Gastroesophageal sphincter (tissue), 4 donors: ENCODE measurements at regions not wholly inside any gene's neighbourhood (a gene's known extent, or its start where the extent isn't known, plus 50 kb on each side); places are given as distances from the start of the nearest gene placed in this dataset.

Experiments
- ATAC-seq: fragments of 150-250 bp; one replicate; pipeline ENCODE4 v1.9.1; 2016; ENCODE audit warnings: mild to moderate bottlenecking, moderate library complexity
- H3K27ac ChIP-seq, 4 donors: fragments of 200-600 bp; sonication (generic) in 3 of 4; 1 replicate in 3 of 4; 2 replicates in 1 of 4; pipeline ENCODE4 v1.5.1; 2016 to 2019
- H3K27me3 ChIP-seq: fragments of 200-600 bp; sonication (generic); one replicate; pipeline ENCODE4 v1.5.1; 2019
- H3K36me3 ChIP-seq, 2 donors: fragments of 200-600 bp; sonication (generic); one replicate each; pipeline ENCODE4 v1.5.1; 2019; ENCODE audit warnings: control low read depth in 1 of 2
- H3K4me1 ChIP-seq, 3 donors: fragments of 200-600 bp; sonication (generic); 1 replicate in 2 of 3; 2 replicates in 1 of 3; pipeline ENCODE4 v1.5.1; 2016 to 2019; ENCODE audit warnings: control low read depth in 2 of 3
- H3K4me3 ChIP-seq, 2 donors: fragments of 200-600 bp; sonication (generic); one replicate each; pipeline ENCODE4 v1.5.1; 2019; ENCODE audit warnings: mild to moderate bottlenecking in 1 of 2, moderate library complexity in 1 of 2
- H3K9me3 ChIP-seq, 3 donors: fragments of 200-600 bp; sonication (generic); one replicate each; pipeline ENCODE4 v1.5.1; 2017 to 2019; ENCODE audit warnings: control low read depth in 2 of 3
- EP300 ChIP-seq: sonication (generic); formaldehyde crosslinking; IDR thresholded peaks from one replicate; pipeline ENCODE4 v1.6.1; 2017; ENCODE audit warnings: antibody characterized with exemption, mild to moderate bottlenecking
- POLR2A ChIP-seq, 2 donors: fragments of 450-650 bp; IDR thresholded peaks; one replicate each; pipeline ENCODE4 v1.6.1; 2017; ENCODE audit warnings: antibody characterized with exemption in 2 of 2, mild to moderate bottlenecking in 2 of 2, moderate library complexity in 1 of 2
- POLR2AphosphoS5 ChIP-seq: sonication (generic); formaldehyde crosslinking; IDR thresholded peaks from one replicate; pipeline ENCODE4 v1.6.1; 2017; ENCODE audit warnings: antibody characterized with exemption
- WGBS, 2 donors: methylation state at CpG; one replicate each; pipeline ENCODE4 v1.1.5; 2018; ENCODE audit warnings: low coverage in 1 of 2; 5-methylcytosine and 5-hydroxymethylcytosine counted together
- TF ChIP-seq, protein P1 (sequence below), 4 experiments: fragments of 200-600 bp in 2 of 4; fragments of 450-650 bp in 2 of 4; sonication (generic) in 1 of 4; IDR thresholded peaks; one replicate each; pipeline ENCODE4 v1.5.1; 2017 to 2019; ENCODE audit warnings: antibody characterized with exemption in 4 of 4, mild to moderate bottlenecking in 2 of 4, moderate library complexity in 2 of 4

GRCh38 chr4:83964996-83965541 lies 429.2 kb downstream of the GPAT3 start:
- WGBS, 2 donors, result 100% methylated on average over 2 of the region's 3 CpGs
- TF ChIP-seq, protein P1, sequence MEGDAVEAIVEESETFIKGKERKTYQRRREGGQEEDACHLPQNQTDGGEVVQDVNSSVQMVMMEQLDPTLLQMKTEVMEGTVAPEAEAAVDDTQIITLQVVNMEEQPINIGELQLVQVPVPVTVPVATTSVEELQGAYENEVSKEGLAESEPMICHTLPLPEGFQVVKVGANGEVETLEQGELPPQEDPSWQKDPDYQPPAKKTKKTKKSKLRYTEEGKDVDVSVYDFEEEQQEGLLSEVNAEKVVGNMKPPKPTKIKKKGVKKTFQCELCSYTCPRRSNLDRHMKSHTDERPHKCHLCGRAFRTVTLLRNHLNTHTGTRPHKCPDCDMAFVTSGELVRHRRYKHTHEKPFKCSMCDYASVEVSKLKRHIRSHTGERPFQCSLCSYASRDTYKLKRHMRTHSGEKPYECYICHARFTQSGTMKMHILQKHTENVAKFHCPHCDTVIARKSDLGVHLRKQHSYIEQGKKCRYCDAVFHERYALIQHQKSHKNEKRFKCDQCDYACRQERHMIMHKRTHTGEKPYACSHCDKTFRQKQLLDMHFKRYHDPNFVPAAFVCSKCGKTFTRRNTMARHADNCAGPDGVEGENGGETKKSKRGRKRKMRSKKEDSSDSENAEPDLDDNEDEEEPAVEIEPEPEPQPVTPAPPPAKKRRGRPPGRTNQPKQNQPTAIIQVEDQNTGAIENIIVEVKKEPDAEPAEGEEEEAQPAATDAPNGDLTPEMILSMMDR (IDR thresholded peaks at IDR 0.05), result no peak
- TF ChIP-seq POLR2A (IDR thresholded peaks at IDR 0.05) (no peak), POLR2AphosphoS5 (no peak)
- Histone ChIP-seq H3K27me3 (no peaks in the 10 kb centered on the region), H3K36me3 (no peaks in the 10 kb centered on the region), H3K4me1 (peaks cover 0 to 13% (median 0%) of the 10 kb centered on the region in 3 donors), H3K4me3 (no peak overlapping the region), H3K27ac (no peak overlapping the region), H3K9me3 (no peaks in the 10 kb centered on the region)
- ATAC-seq, result no peak

GRCh38 chr4:83962492-83962891 lies 426.6 kb downstream of the GPAT3 start:
- 78 to 86% methylated on average over 1 to 4 of the region's 4 CpGs for WGBS, 2 donors
- peaks cover 0 to 13% (median 0%) of the 10 kb centered on the region in 3 donors for H3K4me1 ChIP-seq
- ATAC-seq, result no peak
- no peaks in the 10 kb centered on the region for H3K9me3 ChIP-seq
- TF ChIP-seq POLR2AphosphoS5, result no peak
- TF ChIP-seq, protein P1 (IDR thresholded peaks at IDR 0.05), result no peak
- no peak for TF ChIP-seq POLR2A (IDR thresholded peaks at IDR 0.05)
- TF ChIP-seq EP300, result no peak
- H3K4me3 ChIP-seq, result no peak overlapping the region
- H3K27ac ChIP-seq, result no peak overlapping the region
- no peaks in the 10 kb centered on the region for H3K27me3 ChIP-seq
- H3K36me3 ChIP-seq, result no peaks in the 10 kb centered on the region

- no peak overlapping the region for H3K27ac ChIP-seq
- peaks cover 0 to 13% (median 0%) of the 10 kb centered on the region in 3 donors for H3K4me1 ChIP-seq
- no peak overlapping the region for H3K4me3 ChIP-seq
- TF ChIP-seq, protein P1 (IDR thresholded peaks at IDR 0.05), result peak in 2 of 4 experiments; percentile 8 to 27
- TF ChIP-seq EP300 (no peak), POLR2A (IDR thresholded peaks at IDR 0.05) (no peak)
- ATAC-seq, result no peak
- no peaks in the 10 kb centered on the region for H3K9me3 ChIP-seq
- 28 to 40% methylated on average over 3 of the region's 3 CpGs for WGBS, 2 donors
- no peaks in the 10 kb centered on the region for H3K36me3 ChIP-seq
- H3K27me3 ChIP-seq, result no peaks in the 10 kb centered on the region
Measured at GRCh38 chr4:83961575-83961974, 425.7 kb downstream of the GPAT3 start.

GRCh38 chr4:83959160-83959559 lies 423.3 kb downstream of the GPAT3 start:
- no peak overlapping the region for H3K4me3 ChIP-seq
- no peaks in the 10 kb centered on the region for H3K27me3 ChIP-seq
- TF ChIP-seq POLR2AphosphoS5 (no peak), POLR2A (IDR thresholded peaks at IDR 0.05) (no peak), EP300 (no peak)
- TF ChIP-seq, protein P1 (IDR thresholded peaks at IDR 0.05), result no peak
- H3K4me1 ChIP-seq, result peaks cover 0 to 8% (median 0%) of the 10 kb centered on the region in 3 donors
- no peaks in the 10 kb centered on the region for H3K36me3 ChIP-seq
- 92 to 97% methylated on average over 2 to 5 of the region's 5 CpGs for WGBS, 2 donors
- ATAC-seq, result no peak
- no peaks in the 10 kb centered on the region for H3K9me3 ChIP-seq
- no peak overlapping the region for H3K27ac ChIP-seq

DNA sequence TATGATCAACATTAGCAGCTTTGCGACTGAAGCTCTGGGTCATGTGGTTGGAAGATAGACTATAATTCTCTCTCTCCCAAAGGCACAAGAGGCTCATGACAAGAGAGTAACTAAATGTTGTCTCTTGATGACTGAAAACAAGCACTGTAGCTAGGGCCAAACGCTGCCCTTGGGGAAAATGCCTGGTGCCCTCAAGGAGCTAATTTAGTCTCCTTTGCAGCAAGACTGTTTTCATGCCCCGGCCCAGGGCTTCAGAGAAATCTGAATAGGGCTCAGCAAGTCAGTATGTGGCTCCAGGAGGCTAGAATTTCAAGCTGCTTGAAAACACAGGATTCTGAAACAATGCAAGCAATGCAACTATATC lies 411.9 kb downstream of the GPAT3 start:
- H3K36me3 ChIP-seq, result no peaks in the 10 kb centered on the region
- no peak for ATAC-seq
- H3K27ac ChIP-seq, result peak overlapping the region in 3 of 4 donors; percentile 48 to 66 (median 53)
- H3K4me3 ChIP-seq, result no peak overlapping the region
- H3K9me3 ChIP-seq, result no peaks in the 10 kb centered on the region
- H3K4me1 ChIP-seq, result peaks cover 0 to 24% (median 4%) of the 10 kb centered on the region in 3 donors
- TF ChIP-seq, protein P1 (IDR thresholded peaks at IDR 0.05), result no peak
- TF ChIP-seq POLR2AphosphoS5 (no peak), POLR2A (IDR thresholded peaks at IDR 0.05) (no peak), EP300 (no peak)
- WGBS, 2 donors, result 51 to 61% methylated on average over 3 of the region's 3 CpGs
- H3K27me3 ChIP-seq, result no peaks in the 10 kb centered on the region
